Epidermal melanocyte (primary cell): ENCODE measurements at regions not wholly inside any gene's neighbourhood (a gene's known extent, or its start where the extent isn't known, plus 50 kb on each side); places are given as distances from the start of the nearest gene placed in this dataset.

Source experiments
- DNase-seq: peaks from one replicate; pipeline ENCODE4 v3.0.0; 2011; ENCODE audit warnings: low spot score; ENCODE audit not compliant: insufficient read length

- no peak for DNase-seq
These were observed 1887.4 kb downstream of the NCAM2 start for GRCh38 chr21:22885614-22886013.

- DNase-seq: no peak
These were observed 1891.2 kb downstream of the NCAM2 start for GRCh38 chr21:22889445-22889844.

GRCh38 chr21:22890656-22891055 lies 1892.4 kb downstream of the NCAM2 start:
- DNase-seq: no peak

- DNase-seq: no peak
These were observed 1893.8 kb downstream of the NCAM2 start for GRCh38 chr21:22892028-22892427.

- no peak for DNase-seq
These were observed 1894.5 kb downstream of the NCAM2 start for GRCh38 chr21:22892740-22893139.

- no peak for DNase-seq
These were observed 1899.9 kb downstream of the NCAM2 start for GRCh38 chr21:22898051-22898665.

GRCh38 chr21:22900490-22900889 lies 1902.3 kb downstream of the NCAM2 start:
- no peak for DNase-seq

- no peak for DNase-seq
These were observed 1905.6 kb downstream of the NCAM2 start for GRCh38 chr21:22903851-22904250.

- DNase-seq: no peak
These were observed 1906.2 kb downstream of the NCAM2 start for GRCh38 chr21:22904385-22904784.

GRCh38 chr21:22925032-22925431 lies 1926.8 kb downstream of the NCAM2 start:
- no peak for DNase-seq

GRCh38 chr21:22927469-22927868 lies 1929.3 kb downstream of the NCAM2 start:
- no peak for DNase-seq

GRCh38 chr21:22941779-22942490 lies 1943.7 kb downstream of the NCAM2 start:
- no peak for DNase-seq

- no peak for DNase-seq
These were observed 1957.3 kb downstream of the NCAM2 start for GRCh38 chr21:22955559-22955958.

- DNase-seq: no peak
These were observed 1963.0 kb downstream of the NCAM2 start for GRCh38 chr21:22961258-22961657.

- DNase-seq: no peak
These were observed 1967.4 kb downstream of the NCAM2 start for GRCh38 chr21:22965455-22966135.

GRCh38 chr21:22981819-22982218 lies 1983.6 kb downstream of the NCAM2 start:
- no peak for DNase-seq

- DNase-seq: no peak
These were observed 1994.9 kb downstream of the NCAM2 start for GRCh38 chr21:22993144-22993543.

GRCh38 chr21:22993822-22994574 lies 1995.8 kb downstream of the NCAM2 start:
- no peak for DNase-seq

GRCh38 chr21:23003951-23004350 lies 2005.7 kb downstream of the NCAM2 start:
- no peak for DNase-seq

- DNase-seq: no peak
These were observed 2010.5 kb downstream of the NCAM2 start for GRCh38 chr21:23008601-23009202.

- no peak for DNase-seq
These were observed 2011.2 kb downstream of the NCAM2 start for GRCh38 chr21:23009360-23009759.
